K562 (cell line): ENCODE measurements at regions not wholly inside any gene's neighbourhood (a gene's known extent, or its start where the extent isn't known, plus 50 kb on each side); places are given as distances from the start of the nearest gene placed in this dataset.
A peak's percentile ranks its signal among the peaks of the same experiment; 100 is the strongest.

ENCODE experiments used
- ATAC-seq: fragments of 200-7000 bp; cut with Tn5 transposase; 3 replicates; pipeline ENCODE4 v1.9.1; 2020; ENCODE audit warnings: moderate library complexity
- BruUV-seq: library from RNA; stranded (reverse); fragments of 400-500 nt; replicated peaks from 2 replicates; lab custom pipeline; 2021; lab: Mats Ljungman, UMichigan
- CTCF ChIA-PET: fragments of 300-600 bp; formaldehyde crosslinking; extraction: SDS; loops from one replicate; lab custom pipeline; 2021; ENCODE audit warnings: low intra/inter-chr PET ratio; lab: Yijun Ruan, JAX
- POLR2A ChIA-PET: fragments of 300-600, 350-650 bp; sonication (Branson Sonifier 250); formaldehyde crosslinking; extraction: SDS; loops from one replicate; lab custom pipeline; 2021; ENCODE audit warnings: antibody characterized with exemption, inconsistent platforms; lab: Yijun Ruan, JAX
- DNase-seq, 4 experiments: peaks; one replicate each; pipeline versions ENCODE4 v3.0.0 to v3.0.0-alpha.2; 2011 to 2018; ENCODE audit warnings: low spot score in 3 of 4, mixed read lengths in 3 of 4; ENCODE audit errors: extremely low read depth in 1 of 4
- FAIRE-seq: peaks from 2 replicates; lab custom pipeline; 2011; peaks lifted over from hg19 to GRCh38; lab: Jason Lieb, UNC
- H2AFZ ChIP-seq: 2 replicates; pipeline ENCODE4 v1.6.0; 2011; ENCODE audit warnings: low read depth, low read length, control low read depth, inconsistent platforms
- H3K27ac ChIP-seq: fragments of 200-600 bp; 3 replicates; pipeline ENCODE4 v1.8.0; 2011; ENCODE audit warnings: low read depth, mild to moderate bottlenecking, control low read depth, inconsistent platforms, low read length, moderate library complexity, mixed read lengths; ENCODE audit errors: extremely low read depth
- H3K27me3 ChIP-seq, 2 experiments: fragments of 300-600 bp in 1 of 2; 2 replicates in 1 of 2; 3 replicates in 1 of 2; pipeline versions ENCODE4 v1.6.0 to v1.8.0; 2011; ENCODE audit warnings: inconsistent platforms in 2 of 2, low read length in 2 of 2, mild to moderate bottlenecking in 1 of 2, mixed read lengths in 1 of 2, moderate library complexity in 1 of 2; ENCODE audit not compliant: control insufficient read depth in 2 of 2, insufficient read depth in 2 of 2
- H3K36me3 ChIP-seq: fragments of 300-600 bp; 3 replicates; pipeline ENCODE4 v1.8.0; 2011; ENCODE audit warnings: mild to moderate bottlenecking, low read length, inconsistent platforms; ENCODE audit not compliant: control insufficient read depth, insufficient read depth
- H3K4me1 ChIP-seq, 2 experiments: fragments of 200-600 bp in 1 of 2; replicated peaks in 1 of 2; 2 replicates in 1 of 2; 3 replicates in 1 of 2; pipeline versions ENCODE4 v1.5.1 to v1.8.0; 2011; ENCODE audit warnings: inconsistent platforms in 2 of 2, low read length in 2 of 2, mild to moderate bottlenecking in 1 of 2, mixed read lengths in 1 of 2, moderate library complexity in 1 of 2; ENCODE audit not compliant: control insufficient read depth in 2 of 2, insufficient read depth in 2 of 2
- H3K4me2 ChIP-seq: 2 replicates; pipeline ENCODE4 v1.6.1; 2011; ENCODE audit warnings: low read length, control low read depth, inconsistent platforms, mixed read lengths; ENCODE audit not compliant: insufficient read depth
- H3K4me3 ChIP-seq: fragments of 200-600 bp; sonication (generic), shearing (Covaris generic); 2 replicates; pipeline ENCODE4 v1.5.1; 2016; ENCODE audit warnings: control low read depth, inconsistent platforms
- H3K79me2 ChIP-seq: fragments of 200-600 bp; 3 replicates; pipeline ENCODE4 v1.8.0; 2011; ENCODE audit warnings: low read length, inconsistent platforms; ENCODE audit not compliant: control insufficient read depth, insufficient read depth
- H3K9ac ChIP-seq, 2 experiments: 2 replicates each; pipeline versions ENCODE4 v1.6.0 to v1.6.1; 2011; ENCODE audit warnings: low read depth in 2 of 2, low read length in 2 of 2, control low read depth in 1 of 2, inconsistent platforms in 1 of 2, mild to moderate bottlenecking in 1 of 2, mixed read lengths in 1 of 2; ENCODE audit not compliant: insufficient read depth in 1 of 2
- H3K9me1 ChIP-seq: one replicate; pipeline ENCODE4 v1.6.0; 2011; ENCODE audit warnings: inconsistent platforms, mild to moderate bottlenecking, low read length, moderate library complexity; ENCODE audit not compliant: control insufficient read depth, insufficient read depth
- H3K9me3 ChIP-seq: replicated peaks from 2 replicates; pipeline ENCODE4 v1.5.1; 2011; ENCODE audit warnings: low read depth, low read length, inconsistent platforms; ENCODE audit not compliant: control insufficient read depth, insufficient read depth
- H4K20me1 ChIP-seq: replicated peaks from 2 replicates; pipeline ENCODE4 v1.6.1; 2011; ENCODE audit warnings: low read length, inconsistent platforms, mixed read lengths; ENCODE audit not compliant: control insufficient read depth, insufficient read depth
- CEBPG ChIP-seq, 3 experiments: fragments of 200-800 bp in 1 of 3; sonication (Bioruptor generic) in 1 of 3; sonication (generic) in 1 of 3; formaldehyde crosslinking in 1 of 3; IDR thresholded peaks in 2 of 3; conservative IDR thresholded peaks in 1 of 3; 2 replicates each; pipeline versions ENCODE4 v1.6.1 to v1.8.0; 2016 to 2022; ENCODE audit warnings: missing compliant biosample characterization in 2 of 3, missing genetic modification characterization in 2 of 3, mild to moderate bottlenecking in 1 of 3, missing genetic modification reagents in 1 of 3
- EP400 ChIP-seq: fragments of 450-650 bp; IDR thresholded peaks from 2 replicates; pipeline ENCODE4 v1.6.1; 2017; ENCODE audit warnings: antibody characterized with exemption, mild to moderate bottlenecking, moderate library complexity
- PATZ1 ChIP-seq: fragments of 250-450 bp; sonication (Bioruptor Pico); IDR thresholded peaks from 2 replicates; pipeline ENCODE4 v1.5.0; 2020; ENCODE audit warnings: mild to moderate bottlenecking, borderline replicate concordance
- PML ChIP-seq: IDR thresholded peaks from 2 replicates; pipeline ENCODE4 v1.6.1; 2012; ENCODE audit warnings: low read length, inconsistent platforms
- PTTG1 ChIP-seq: fragments of 450-650 bp; IDR thresholded peaks from 2 replicates; pipeline ENCODE4 v1.6.1; 2016; ENCODE audit warnings: low read depth, mild to moderate bottlenecking, missing genetic modification characterization, missing compliant biosample characterization
- RBM14 ChIP-seq: fragments of 200-400 bp; formaldehyde crosslinking; IDR thresholded peaks from 2 replicates; pipeline ENCODE4 v1.6.1; 2018; ENCODE audit warnings: low read depth, mild to moderate bottlenecking, low read length, moderate library complexity, borderline replicate concordance; ENCODE audit not compliant: insufficient read depth
- RFX5 ChIP-seq: IDR thresholded peaks from 2 replicates; pipeline ENCODE4 v1.6.1; 2011; ENCODE audit warnings: low read depth, mild to moderate bottlenecking, improper control_type of control experiment, low read length
- ZFP1 ChIP-seq: fragments of 450-650 bp; formaldehyde crosslinking; IDR thresholded peaks from 2 replicates; pipeline ENCODE4 v1.4.0; 2020; ENCODE audit warnings: mild to moderate bottlenecking, mixed read lengths
- WGBS: fragments of 100-300 bp; shearing (Covaris generic); methylation state at CpG from one replicate; pipeline ENCODE4 v1.1.6; 2016; ENCODE audit warnings: low coverage, mixed read lengths; ENCODE audit not compliant: insufficient coverage; ENCODE audit errors: missing lambda C conversion rate; 5-methylcytosine and 5-hydroxymethylcytosine counted together
- in situ Hi-C: fragments of 300-500 bp; cut with MboI; formaldehyde crosslinking; loops from 4 replicates; pipeline ENCODE4 v1.15.0; 2018; ENCODE audit warnings: inconsistent platforms, mixed read lengths
- intact Hi-C: fragments of 100-400 bp; cut with micrococcal nuclease; formaldehyde crosslinking; loops from 2 replicates; pipeline ENCODE4 v1.14.2; 2022

- Histone ChIP-seq H3K4me2 (no peak overlapping the region), H3K9me3 (no peaks in the 10 kb centered on the region), H3K36me3 (no peaks in the 10 kb centered on the region), H3K79me2 (no peaks in the 10 kb centered on the region), H3K4me1 (no peaks in the 10 kb centered on the region; a peak in 1 of 5 replicates), H3K27me3 (no peaks in the 10 kb centered on the region), H2AFZ (no peak overlapping the region), H4K20me1 (no peaks in the 10 kb centered on the region), H3K4me3 (no peak overlapping the region), H3K27ac (no peak overlapping the region), H3K9me1 (no peaks in the 10 kb centered on the region), H3K9ac (no peak overlapping the region)
- ATAC-seq (no peak), DNase-seq (no peak), FAIRE-seq (no peak)
- ChIA-PET POLR2A (interaction anchor here (0.6 kb wide), 1 partner anchor 62 kb away, joined by 3 read pairs; no protein-coding TSS in a partner anchor), CTCF (no interaction called here)
- no TSS peak for BruUV-seq
- in situ Hi-C loops = no loop called here
- 74% methylated on average over 9 of the region's 9 CpGs for WGBS
- TF ChIP-seq RBM14 (no peak), RFX5 (peak; percentile 46; the same call in 1 of the 2 replicates), PML (no peak)
- intact Hi-C loops = no loop called here
Observed at GRCh38 chr12:23356927-23357708, 592.4 kb downstream of the SOX5 start.

- Histone ChIP-seq H3K9me1 (no peaks in the 10 kb centered on the region), H3K79me2 (no peaks in the 10 kb centered on the region), H3K36me3 (no peaks in the 10 kb centered on the region), H3K27me3 (no peaks in the 10 kb centered on the region), H3K4me2 (no peak overlapping the region), H3K9ac (no peak overlapping the region), H4K20me1 (no peaks in the 10 kb centered on the region), H3K9me3 (peaks cover 5% of the 10 kb centered on the region), H2AFZ (peak overlapping the region; percentile 53; the same call in 1 of the 2 replicates), H3K27ac (no peak overlapping the region), H3K4me1 (no peaks in the 10 kb centered on the region; a peak in 1 of 5 replicates), H3K4me3 (no peak overlapping the region)
- WGBS = 38% methylated on average over 3 of the region's 3 CpGs
- CTCF ChIA-PET = no interaction called here
- TF ChIP-seq CEBPG (CRISPR knock-in tag; IDR thresholded peaks at IDR 0.05) (no peak), CEBPG (tag; conservative IDR thresholded peaks at IDR 0.05 in 1 of 2, IDR thresholded peaks at IDR 0.05 in 1 of 2) (no peak), EP400 (no peak), PATZ1 (CRISPR knock-in tag) (no peak), ZFP1 (CRISPR knock-in tag) (no peak), PTTG1 (no peak)
- intact Hi-C loops = no loop called here
- POLR2A ChIA-PET = no interaction called here
- FAIRE-seq (no peak), DNase-seq (no peak), ATAC-seq (no peak)
- BruUV-seq = no TSS peak
- in situ Hi-C loops = no loop called here
Observed at GRCh38 chr12:23359975-23360701, 589.3 kb downstream of the SOX5 start.
